ENCODE measurements at regions not wholly inside any gene's neighbourhood (a gene's known extent, or its start where the extent isn't known, plus 50 kb on each side); places are given as distances from the start of the nearest gene placed in this dataset.

DNA sequence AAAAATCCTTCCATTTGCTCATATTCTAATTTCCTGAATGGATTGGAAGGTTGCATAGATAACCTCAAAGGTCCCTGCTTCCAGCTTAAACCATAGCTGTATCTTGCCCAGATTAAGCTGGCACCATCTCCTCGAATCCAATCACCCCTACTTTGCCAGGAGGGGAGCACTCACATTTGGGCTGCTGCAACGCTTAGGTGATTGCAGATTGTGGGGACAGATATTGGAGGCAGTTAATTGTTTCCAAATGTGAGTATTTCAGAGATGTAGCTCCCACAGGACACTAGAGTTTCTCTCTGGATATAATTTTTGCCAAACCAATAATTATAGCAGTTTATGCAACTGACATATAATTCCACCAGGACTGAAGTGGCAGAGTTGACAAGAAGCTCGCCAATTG, 53.5 kb upstream of the ACSL1 start:
- no peak for ATAC-seq
- TF ChIP-seq ARNTL (CRISPR knock-in tag; IDR thresholded peaks at IDR 0.05; ENCODE audit: borderline replicate concordance, low read depth): no peak
- no peak for TF ChIP-seq CREB5 (CRISPR knock-in tag; IDR thresholded peaks at IDR 0.05; ENCODE audit: low read depth)
- TF ChIP-seq TOX (CRISPR knock-in tag; IDR thresholded peaks at IDR 0.05; ENCODE audit: borderline replicate concordance): no peak
- TF ChIP-seq TCF4 (CRISPR knock-in tag; IDR thresholded peaks at IDR 0.05; ENCODE audit: borderline replicate concordance): no peak
- no peak for TF ChIP-seq CSDC2 (CRISPR knock-in tag; IDR thresholded peaks at IDR 0.05)
- no peak for TF ChIP-seq BACH2 (CRISPR knock-in tag; IDR thresholded peaks at IDR 0.05; ENCODE audit: borderline replicate concordance)

DNA sequence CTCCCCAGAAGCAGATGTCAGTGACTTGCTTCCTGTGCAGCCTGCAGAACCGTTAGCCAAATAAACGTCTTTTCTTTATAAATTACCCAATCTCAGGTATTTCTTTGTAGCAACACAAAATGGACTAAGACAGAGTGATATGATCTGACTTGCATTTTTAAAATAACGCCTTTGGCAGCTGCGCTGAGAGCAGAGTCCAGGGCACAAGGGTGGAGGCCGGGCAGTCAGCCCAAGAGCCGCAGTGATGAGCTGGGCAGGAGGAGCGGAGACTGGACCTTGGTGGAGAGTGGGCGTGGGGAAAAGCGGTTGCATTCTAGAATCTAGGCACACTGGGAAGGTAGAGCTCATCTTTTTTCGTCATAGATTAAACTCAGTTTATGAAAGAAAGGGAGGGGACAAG, 56.5 kb upstream of the ACSL1 start:
- TF ChIP-seq ZNF70 (CRISPR knock-in tag; IDR thresholded peaks at IDR 0.05): no peak
- TF ChIP-seq ZFP30 (CRISPR knock-in tag; IDR thresholded peaks at IDR 0.05): no peak
- no peak for TF ChIP-seq ZFP3 (CRISPR knock-in tag; IDR thresholded peaks at IDR 0.05)
- TF ChIP-seq SNAI2 (CRISPR knock-in tag; IDR thresholded peaks at IDR 0.05): no peak
- TF ChIP-seq TSHZ2 (CRISPR knock-in tag; IDR thresholded peaks at IDR 0.05): no peak
- no peak for TF ChIP-seq ISL1 (CRISPR knock-in tag; IDR thresholded peaks at IDR 0.05)
- TF ChIP-seq, protein P1, sequence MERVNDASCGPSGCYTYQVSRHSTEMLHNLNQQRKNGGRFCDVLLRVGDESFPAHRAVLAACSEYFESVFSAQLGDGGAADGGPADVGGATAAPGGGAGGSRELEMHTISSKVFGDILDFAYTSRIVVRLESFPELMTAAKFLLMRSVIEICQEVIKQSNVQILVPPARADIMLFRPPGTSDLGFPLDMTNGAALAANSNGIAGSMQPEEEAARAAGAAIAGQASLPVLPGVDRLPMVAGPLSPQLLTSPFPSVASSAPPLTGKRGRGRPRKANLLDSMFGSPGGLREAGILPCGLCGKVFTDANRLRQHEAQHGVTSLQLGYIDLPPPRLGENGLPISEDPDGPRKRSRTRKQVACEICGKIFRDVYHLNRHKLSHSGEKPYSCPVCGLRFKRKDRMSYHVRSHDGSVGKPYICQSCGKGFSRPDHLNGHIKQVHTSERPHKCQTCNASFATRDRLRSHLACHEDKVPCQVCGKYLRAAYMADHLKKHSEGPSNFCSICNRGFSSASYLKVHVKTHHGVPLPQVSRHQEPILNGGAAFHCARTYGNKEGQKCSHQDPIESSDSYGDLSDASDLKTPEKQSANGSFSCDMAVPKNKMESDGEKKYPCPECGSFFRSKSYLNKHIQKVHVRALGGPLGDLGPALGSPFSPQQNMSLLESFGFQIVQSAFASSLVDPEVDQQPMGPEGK (CRISPR knock-in tag; IDR thresholded peaks at IDR 0.05; ENCODE audit: borderline replicate concordance): no peak
- no peak for TF ChIP-seq POU6F1 (CRISPR knock-in tag; IDR thresholded peaks at IDR 0.05; ENCODE audit: borderline replicate concordance, low read depth)
- TF ChIP-seq GLIS3 (CRISPR knock-in tag; IDR thresholded peaks at IDR 0.05): no peak
- TF ChIP-seq ZC3H10 (CRISPR knock-in tag; IDR thresholded peaks at IDR 0.05): no peak
- TF ChIP-seq OSR1 (CRISPR knock-in tag; IDR thresholded peaks at IDR 0.05): no peak
- TF ChIP-seq BACH2 (CRISPR knock-in tag; IDR thresholded peaks at IDR 0.05; ENCODE audit: borderline replicate concordance): no peak
- TF ChIP-seq ZNF8 (CRISPR knock-in tag; IDR thresholded peaks at IDR 0.05): no peak
- TF ChIP-seq PPARA (CRISPR knock-in tag; IDR thresholded peaks at IDR 0.05; ENCODE audit: borderline replicate concordance): no peak
- TF ChIP-seq, protein P2, sequence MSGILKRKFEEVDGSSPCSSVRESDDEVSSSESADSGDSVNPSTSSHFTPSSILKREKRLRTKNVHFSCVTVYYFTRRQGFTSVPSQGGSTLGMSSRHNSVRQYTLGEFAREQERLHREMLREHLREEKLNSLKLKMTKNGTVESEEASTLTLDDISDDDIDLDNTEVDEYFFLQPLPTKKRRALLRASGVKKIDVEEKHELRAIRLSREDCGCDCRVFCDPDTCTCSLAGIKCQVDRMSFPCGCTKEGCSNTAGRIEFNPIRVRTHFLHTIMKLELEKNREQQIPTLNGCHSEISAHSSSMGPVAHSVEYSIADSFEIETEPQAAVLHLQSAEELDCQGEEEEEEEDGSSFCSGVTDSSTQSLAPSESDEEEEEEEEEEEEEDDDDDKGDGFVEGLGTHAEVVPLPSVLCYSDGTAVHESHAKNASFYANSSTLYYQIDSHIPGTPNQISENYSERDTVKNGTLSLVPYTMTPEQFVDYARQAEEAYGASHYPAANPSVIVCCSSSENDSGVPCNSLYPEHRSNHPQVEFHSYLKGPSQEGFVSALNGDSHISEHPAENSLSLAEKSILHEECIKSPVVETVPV (CRISPR knock-in tag; IDR thresholded peaks at IDR 0.05): no peak
- TF ChIP-seq ZNF565 (CRISPR knock-in tag; conservative IDR thresholded peaks at IDR 0.05; ENCODE audit: low read depth): no peak
- TF ChIP-seq RARB (CRISPR knock-in tag; IDR thresholded peaks at IDR 0.05): no peak
- no peak for TF ChIP-seq ESRRG (CRISPR knock-in tag; IDR thresholded peaks at IDR 0.05)
- TF ChIP-seq TOX (CRISPR knock-in tag; IDR thresholded peaks at IDR 0.05; ENCODE audit: borderline replicate concordance): no peak
- no peak for ATAC-seq

GRCh38 chr4:184883024-184883423, 57.3 kb upstream of the ACSL1 start:
- TF ChIP-seq TOX (CRISPR knock-in tag; IDR thresholded peaks at IDR 0.05; ENCODE audit: borderline replicate concordance) (no peak), CREB5 (CRISPR knock-in tag; IDR thresholded peaks at IDR 0.05; ENCODE audit: low read depth) (no peak), ISL1 (CRISPR knock-in tag; IDR thresholded peaks at IDR 0.05) (no peak), ZNF565 (CRISPR knock-in tag; conservative IDR thresholded peaks at IDR 0.05; ENCODE audit: low read depth) (no peak), RARB (CRISPR knock-in tag; IDR thresholded peaks at IDR 0.05) (no peak), TSHZ2 (CRISPR knock-in tag; IDR thresholded peaks at IDR 0.05) (no peak), SNAI2 (CRISPR knock-in tag; IDR thresholded peaks at IDR 0.05) (no peak), GLIS3 (CRISPR knock-in tag; IDR thresholded peaks at IDR 0.05) (no peak), ZC3H10 (CRISPR knock-in tag; IDR thresholded peaks at IDR 0.05) (no peak), PPARA (CRISPR knock-in tag; IDR thresholded peaks at IDR 0.05; ENCODE audit: borderline replicate concordance) (no peak), OSR1 (CRISPR knock-in tag; IDR thresholded peaks at IDR 0.05) (no peak)
- ATAC-seq: no peak

Data from SK-N-SH treated with all-trans-retinoic acid at 6 μM for 48 hours (cell line).